H1 (cell line): ENCODE measurements at regions not wholly inside any gene's neighbourhood (a gene's known extent, or its start where the extent isn't known, plus 50 kb on each side); places are given as distances from the start of the nearest gene placed in this dataset.

Source experiments
- CTCF ChIA-PET: fragments of 300-600 bp; sonication (Branson Sonifier 250); formaldehyde crosslinking; loops from one replicate; lab custom pipeline; 2021; ENCODE audit not compliant: partially characterized antibody; lab: Charles Lee
- POLR2A ChIA-PET: fragments of 300-600 bp; sonication (Branson Sonifier 250); formaldehyde crosslinking; loops from one replicate; lab custom pipeline; 2021; ENCODE audit warnings: inconsistent platforms; ENCODE audit not compliant: partially characterized antibody; lab: Charles Lee
- DNase-seq, 2 experiments: peaks; one replicate each; pipeline versions ENCODE4 v3.0.0 to v3.0.0-alpha.2; 2010 to 2022; ENCODE audit warnings: low spot score in 2 of 2, low read depth in 1 of 2, mixed read lengths in 1 of 2
- FAIRE-seq: peaks from 2 replicates; lab custom pipeline; 2011; peaks lifted over from hg19 to GRCh38; lab: Jason Lieb, UNC
- H2AFZ ChIP-seq: 2 replicates; pipeline ENCODE4 v1.8.1; 2012; ENCODE audit warnings: low read length, inconsistent platforms
- H2AK5ac ChIP-seq: 2 replicates; pipeline ENCODE4 v1.6.1; 2013; ENCODE audit warnings: low read depth, low read length
- H2BK120ac ChIP-seq: replicated peaks from 2 replicates; pipeline ENCODE3; 2013; ENCODE audit warnings: low read depth, low read length, inconsistent platforms
- H2BK12ac ChIP-seq: 2 replicates; pipeline ENCODE4 v1.6.1; 2013; ENCODE audit warnings: low read depth, low read length
- H2BK15ac ChIP-seq: 2 replicates; pipeline ENCODE4 v1.6.1; 2013; ENCODE audit warnings: low read length
- H2BK20ac ChIP-seq: 2 replicates; pipeline ENCODE4 v1.6.1; 2013; ENCODE audit warnings: low read length
- H2BK5ac ChIP-seq: 2 replicates; pipeline ENCODE4 v1.6.1; 2013; ENCODE audit warnings: low read depth, low read length
- H3K14ac ChIP-seq: 2 replicates; pipeline ENCODE4 v1.6.1; 2013; ENCODE audit warnings: inconsistent platforms; ENCODE audit not compliant: insufficient read length
- H3K18ac ChIP-seq: 2 replicates; pipeline ENCODE4 v1.6.1; 2013; ENCODE audit warnings: low read length; ENCODE audit errors: extremely low read depth
- H3K23ac ChIP-seq: 2 replicates; pipeline ENCODE4 v1.6.1; 2013; ENCODE audit warnings: inconsistent platforms; ENCODE audit not compliant: insufficient read length
- H3K23me2 ChIP-seq: 2 replicates; pipeline ENCODE4 v1.6.1; 2013; ENCODE audit warnings: low read depth, low read length
- H3K27ac ChIP-seq: 2 replicates; pipeline ENCODE4 v1.6.1; 2011; ENCODE audit warnings: low read depth, low read length, inconsistent platforms
- H3K27me3 ChIP-seq, 4 experiments: replicated peaks in 1 of 4; 1 replicate in 1 of 4; 2 replicates in 3 of 4; pipeline versions ENCODE4 v1.6.1 to v1.8.1; 2011 to 2013; ENCODE audit warnings: low read length in 3 of 4, mild to moderate bottlenecking in 3 of 4, inconsistent platforms in 2 of 4, mixed read lengths in 2 of 4, moderate library complexity in 1 of 4; ENCODE audit not compliant: control insufficient read depth in 3 of 4, insufficient read depth in 3 of 4; ENCODE audit errors: extremely low read depth in 1 of 4
- H3K36me3 ChIP-seq, 4 experiments: 2 replicates each; pipeline versions ENCODE4 v1.6.1 to v1.8.1; 2011 to 2013; ENCODE audit warnings: mild to moderate bottlenecking in 4 of 4, low read length in 3 of 4, moderate library complexity in 2 of 4, control low read depth in 1 of 4, inconsistent platforms in 1 of 4; ENCODE audit not compliant: insufficient read depth in 4 of 4, control insufficient read depth in 2 of 4
- H3K4ac ChIP-seq: replicated peaks from 2 replicates; pipeline ENCODE3; 2013; ENCODE audit warnings: low read length, low read depth, mixed read lengths, inconsistent platforms; ENCODE audit not compliant: insufficient read length
- H3K4me1 ChIP-seq, 4 experiments: replicated peaks in 1 of 4; 1 replicate in 1 of 4; 2 replicates in 3 of 4; pipeline versions ENCODE4 v1.6.1 to v1.8.1; 2011 to 2013; ENCODE audit warnings: low read length in 3 of 4, inconsistent platforms in 2 of 4, mixed read lengths in 1 of 4; ENCODE audit not compliant: insufficient read depth in 4 of 4, control insufficient read depth in 3 of 4
- H3K4me2 ChIP-seq, 2 experiments: 2 replicates each; pipeline versions ENCODE4 v1.6.1 to v1.8.1; 2011 to 2013; ENCODE audit warnings: low read depth in 2 of 2, low read length in 2 of 2, control low read depth in 1 of 2, inconsistent platforms in 1 of 2, mild to moderate bottlenecking in 1 of 2; ENCODE audit not compliant: insufficient read depth in 1 of 2
- H3K4me3 ChIP-seq, 4 experiments: fragments of 200-600, 300-600 bp in 1 of 4; sonication (generic), shearing (Covaris generic), sonication (Bioruptor Twin) in 1 of 4; 2 replicates each; pipeline versions ENCODE4 v1.5.1 to v1.8.1; 2011 to 2016; ENCODE audit warnings: low read length in 4 of 4, low read depth in 3 of 4, control low read depth in 2 of 4, inconsistent platforms in 2 of 4, mild to moderate bottlenecking in 2 of 4, mixed read lengths in 1 of 4, moderate library complexity in 1 of 4; ENCODE audit not compliant: insufficient read depth in 2 of 4; ENCODE audit errors: extremely low read depth in 1 of 4
- H3K56ac ChIP-seq: replicated peaks from 2 replicates; pipeline ENCODE3; 2013; ENCODE audit warnings: low read depth, mild to moderate bottlenecking, mixed read lengths, low read length, inconsistent platforms; ENCODE audit not compliant: insufficient read length
- H3K79me1 ChIP-seq: 2 replicates; pipeline ENCODE4 v1.6.1; 2013; ENCODE audit warnings: low read depth, low read length, control low read depth
- H3K79me2 ChIP-seq, 2 experiments: 2 replicates each; pipeline versions ENCODE4 v1.6.1 to v1.8.1; 2012 to 2013; ENCODE audit warnings: low read length in 2 of 2, mild to moderate bottlenecking in 2 of 2, inconsistent platforms in 1 of 2; ENCODE audit not compliant: insufficient read depth in 2 of 2, control insufficient read depth in 1 of 2
- H3K9ac ChIP-seq, 4 experiments: replicated peaks in 1 of 4; 1 replicate in 1 of 4; 2 replicates in 3 of 4; pipeline versions ENCODE4 v1.6.1 to v1.8.1; 2011 to 2013; ENCODE audit warnings: low read depth in 3 of 4, low read length in 3 of 4, control low read depth in 2 of 4, mild to moderate bottlenecking in 2 of 4, moderate library complexity in 2 of 4, inconsistent platforms in 1 of 4; ENCODE audit errors: extremely low read depth in 1 of 4
- H3K9me3 ChIP-seq, 2 experiments: 2 replicates each; pipeline versions ENCODE4 v1.6.1 to v1.8.1; 2012 to 2013; ENCODE audit warnings: mild to moderate bottlenecking in 2 of 2, moderate library complexity in 2 of 2, control low read depth in 1 of 2, inconsistent platforms in 1 of 2, low read depth in 1 of 2, low read length in 1 of 2, mixed read lengths in 1 of 2; ENCODE audit not compliant: insufficient read depth in 2 of 2
- H4K20me1 ChIP-seq, 2 experiments: replicated peaks in 1 of 2; 2 replicates each; pipeline versions ENCODE3 to v1.8.1; 2011 to 2013; ENCODE audit warnings: inconsistent platforms in 2 of 2, low read length in 2 of 2, mild to moderate bottlenecking in 1 of 2; ENCODE audit not compliant: insufficient read depth in 2 of 2, control insufficient read depth in 1 of 2
- H4K5ac ChIP-seq: 2 replicates; pipeline ENCODE4 v1.6.1; 2013; ENCODE audit warnings: low read length, low read depth, mixed read lengths, inconsistent platforms; ENCODE audit not compliant: insufficient read length
- H4K8ac ChIP-seq: 2 replicates; pipeline ENCODE4 v1.8.0; 2013; ENCODE audit warnings: mild to moderate bottlenecking, moderate library complexity, low read length, inconsistent platforms; ENCODE audit not compliant: insufficient read depth; ENCODE audit errors: extremely low read depth
- H4K91ac ChIP-seq: replicated peaks from 2 replicates; pipeline ENCODE3; 2013; ENCODE audit warnings: low read length, mixed read lengths, inconsistent platforms; ENCODE audit not compliant: insufficient read length
- EP300 ChIP-seq, 2 experiments: IDR thresholded peaks; 1 replicate in 1 of 2; 2 replicates in 1 of 2; pipeline ENCODE4 v1.6.1; 2011 to 2012; ENCODE audit warnings: low read depth in 2 of 2, low read length in 2 of 2, mild to moderate bottlenecking in 2 of 2, borderline replicate concordance in 1 of 2, inconsistent platforms in 1 of 2, moderate library complexity in 1 of 2
- HDAC6 ChIP-seq: IDR thresholded peaks from one replicate; pipeline ENCODE4 v1.7.1; 2012; ENCODE audit warnings: low read depth, mild to moderate bottlenecking, inconsistent platforms, low read length, moderate library complexity
- PHF8 ChIP-seq: fragments of 200-600 bp; sonication (generic); conservative IDR thresholded peaks from 2 replicates; pipeline ENCODE4 v1.7.1; 2012; ENCODE audit warnings: low read depth, mild to moderate bottlenecking, inconsistent platforms, low read length, moderate library complexity
- TAF7 ChIP-seq: optimal IDR thresholded peaks from 2 replicates; pipeline ENCODE3; 2011; ENCODE audit warnings: low read depth, mild to moderate bottlenecking, inconsistent platforms, low read length, moderate library complexity, borderline replicate concordance
- WGBS, 2 experiments: shearing (Covaris generic) in 1 of 2; methylation state at CpG; one replicate each; pipeline versions ENCODE4 v1.1.6 to v1.1.7; 2013 to 2015; ENCODE audit warnings: low lambda C conversion rate in 2 of 2, mixed read lengths in 2 of 2, inconsistent platforms in 1 of 2, low coverage in 1 of 2, missing lambda C conversion rate in 1 of 2; ENCODE audit not compliant: insufficient replicate concordance in 2 of 2, insufficient coverage in 1 of 2, insufficient read length in 1 of 2; ENCODE audit errors: extremely low coverage in 1 of 2, missing lambda C conversion rate in 1 of 2; 5-methylcytosine and 5-hydroxymethylcytosine counted together

DNA sequence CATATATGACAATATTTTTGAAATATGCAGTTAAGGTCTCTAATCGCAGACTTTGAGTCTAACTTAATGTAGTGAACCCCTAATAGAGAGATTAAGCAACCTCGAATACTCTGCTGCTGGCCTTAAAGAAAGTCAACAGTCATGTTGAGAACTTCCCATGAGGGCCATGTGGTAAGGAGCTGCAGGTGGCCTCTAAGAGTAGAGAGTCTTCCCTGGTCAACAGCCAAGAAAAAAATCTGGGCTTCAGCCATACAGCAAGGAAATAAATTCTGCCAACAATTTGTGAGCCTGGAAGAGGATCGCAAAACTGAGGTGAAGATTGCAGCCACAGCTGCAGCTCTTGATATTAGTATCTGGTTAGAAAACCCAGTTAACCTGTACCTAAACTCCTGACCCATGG lies 935.2 kb upstream of the TYRP1 start:
- no peaks in the 10 kb centered on the region for H3K79me1 ChIP-seq
- no peaks in the 10 kb centered on the region for H3K4me1 ChIP-seq
- CTCF ChIA-PET: no interaction called here
- FAIRE-seq (no peak), DNase-seq (no peak)
- no peak overlapping the region for H3K23ac ChIP-seq
- no peaks in the 10 kb centered on the region for H3K23me2 ChIP-seq
- no peak for TF ChIP-seq HDAC6
- TF ChIP-seq PHF8: no peak
- no peak for TF ChIP-seq EP300 (IDR thresholded peaks at IDR 0.05; ENCODE audit: borderline replicate concordance in 1 of 2, low read depth in 2 of 2, low read length in 2 of 2)
- TF ChIP-seq TAF7: no peak
- H2BK120ac ChIP-seq: no peak overlapping the region
- 98% methylated on average over 3 of the region's 3 CpGs; no CpG with 5 or more reads in 1 of the 2 experiments for WGBS, 2 experiments
- H2BK20ac ChIP-seq: no peak overlapping the region
- H3K27ac ChIP-seq: no peak overlapping the region
- POLR2A ChIA-PET: no interaction called here
- H3K36me3 ChIP-seq: no peaks in the 10 kb centered on the region
- no peaks in the 10 kb centered on the region for H3K27me3 ChIP-seq
- no peaks in the 10 kb centered on the region for H4K20me1 ChIP-seq
- H2BK15ac ChIP-seq: no peak overlapping the region
- no peak overlapping the region for H3K18ac ChIP-seq
- H3K4ac ChIP-seq: no peak overlapping the region
- H3K79me2 ChIP-seq: no peaks in the 10 kb centered on the region
- H2BK5ac ChIP-seq: no peak overlapping the region
- no peaks in the 10 kb centered on the region for H3K9me3 ChIP-seq
- no peak overlapping the region for H3K4me2 ChIP-seq
- H4K91ac ChIP-seq: no peak overlapping the region
- H4K5ac ChIP-seq: no peak overlapping the region
- no peak overlapping the region for H2AK5ac ChIP-seq
- H4K8ac ChIP-seq: no peak overlapping the region
- no peak overlapping the region for H3K4me3 ChIP-seq
- no peak overlapping the region for H2AFZ ChIP-seq
- no peak overlapping the region for H2BK12ac ChIP-seq
- H3K9ac ChIP-seq: no peak overlapping the region
- no peak overlapping the region for H3K14ac ChIP-seq
- no peak overlapping the region for H3K56ac ChIP-seq
